ENCODE measurements at regions not wholly inside any gene's neighbourhood (a gene's known extent, or its start where the extent isn't known, plus 50 kb on each side); places are given as distances from the start of the nearest gene placed in this dataset.

DNA sequence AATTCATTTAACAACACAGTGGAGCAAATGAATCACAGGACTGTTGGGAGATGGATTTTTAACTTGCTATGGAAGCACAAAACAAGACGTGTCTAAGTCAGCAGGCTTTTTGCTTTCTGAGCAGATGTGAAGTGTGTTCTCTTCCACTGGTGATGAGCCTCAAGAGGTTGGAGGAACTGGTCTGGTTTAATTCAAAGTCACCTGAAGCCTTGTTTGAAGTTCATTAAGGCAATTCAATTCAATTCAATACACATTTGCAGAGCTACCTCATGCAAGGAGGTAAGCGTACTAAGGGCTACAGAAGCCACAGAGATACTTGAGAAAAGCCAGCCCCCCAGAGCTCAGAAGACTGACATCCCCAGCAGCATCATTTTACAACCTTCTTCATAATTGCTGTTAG, 68.4 kb upstream of the PALS2 start:
- TF ChIP-seq, protein P1, sequence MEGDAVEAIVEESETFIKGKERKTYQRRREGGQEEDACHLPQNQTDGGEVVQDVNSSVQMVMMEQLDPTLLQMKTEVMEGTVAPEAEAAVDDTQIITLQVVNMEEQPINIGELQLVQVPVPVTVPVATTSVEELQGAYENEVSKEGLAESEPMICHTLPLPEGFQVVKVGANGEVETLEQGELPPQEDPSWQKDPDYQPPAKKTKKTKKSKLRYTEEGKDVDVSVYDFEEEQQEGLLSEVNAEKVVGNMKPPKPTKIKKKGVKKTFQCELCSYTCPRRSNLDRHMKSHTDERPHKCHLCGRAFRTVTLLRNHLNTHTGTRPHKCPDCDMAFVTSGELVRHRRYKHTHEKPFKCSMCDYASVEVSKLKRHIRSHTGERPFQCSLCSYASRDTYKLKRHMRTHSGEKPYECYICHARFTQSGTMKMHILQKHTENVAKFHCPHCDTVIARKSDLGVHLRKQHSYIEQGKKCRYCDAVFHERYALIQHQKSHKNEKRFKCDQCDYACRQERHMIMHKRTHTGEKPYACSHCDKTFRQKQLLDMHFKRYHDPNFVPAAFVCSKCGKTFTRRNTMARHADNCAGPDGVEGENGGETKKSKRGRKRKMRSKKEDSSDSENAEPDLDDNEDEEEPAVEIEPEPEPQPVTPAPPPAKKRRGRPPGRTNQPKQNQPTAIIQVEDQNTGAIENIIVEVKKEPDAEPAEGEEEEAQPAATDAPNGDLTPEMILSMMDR (IDR thresholded peaks at IDR 0.05), result no peak
- TF ChIP-seq ZFX (IDR thresholded peaks at IDR 0.05; ENCODE audit: borderline replicate concordance), result no peak

All from 22Rv1 (cell line).